Esophagus muscularis mucosa (tissue), 4 donors: ENCODE measurements at regions not wholly inside any gene's neighbourhood (a gene's known extent, or its start where the extent isn't known, plus 50 kb on each side); places are given as distances from the start of the nearest gene placed in this dataset.

ENCODE experiments used
- DNase-seq: peaks from one replicate; pipeline ENCODE4 v3.0.0-alpha.2; 2017; ENCODE audit errors: extremely low spot score
- H3K27ac ChIP-seq, 4 donors: fragments of 200-600 bp; sonication (generic); replicated peaks in 1 of 4; 1 replicate in 3 of 4; 2 replicates in 1 of 4; pipeline ENCODE4 v1.5.1; 2016 to 2019; ENCODE audit warnings: mild to moderate bottlenecking in 1 of 4
- H3K27me3 ChIP-seq, 4 donors: fragments of 200-600 bp; sonication (generic); one replicate each; pipeline versions ENCODE4 v1.5.1 to v1.6.0; 2016 to 2019
- H3K36me3 ChIP-seq, 4 donors: fragments of 200-600 bp; sonication (generic); one replicate each; pipeline ENCODE4 v1.5.1; 2016 to 2019
- H3K4me1 ChIP-seq, 4 donors: fragments of 200-600 bp; sonication (generic); one replicate each; pipeline ENCODE4 v1.5.1; 2016 to 2019
- H3K4me3 ChIP-seq, 4 donors: fragments of 200-600 bp; sonication (generic); 1 replicate in 2 of 4; 2 replicates in 2 of 4; pipeline ENCODE4 v1.5.1; 2016 to 2019; ENCODE audit warnings: mild to moderate bottlenecking in 4 of 4, moderate library complexity in 1 of 4
- H3K9me3 ChIP-seq, 4 donors: fragments of 200-600 bp; sonication (generic); 1 replicate in 3 of 4; 2 replicates in 1 of 4; pipeline ENCODE4 v1.5.1; 2016 to 2019
- CTCF ChIP-seq, 3 experiments: fragments of 200-600 bp in 2 of 3; fragments of 450-650 bp in 1 of 3; sonication (generic) in 2 of 3; IDR thresholded peaks; one replicate each; pipeline ENCODE4 v1.5.1; 2017 to 2019; ENCODE audit warnings: antibody characterized with exemption in 3 of 3, mild to moderate bottlenecking in 2 of 3, moderate library complexity in 1 of 3
- EP300 ChIP-seq: sonication (generic); formaldehyde crosslinking; IDR thresholded peaks from one replicate; pipeline ENCODE4 v1.6.1; 2017; ENCODE audit warnings: antibody characterized with exemption
- POLR2A ChIP-seq: fragments of 450-650 bp; IDR thresholded peaks from one replicate; pipeline ENCODE4 v1.6.1; 2017; ENCODE audit warnings: antibody characterized with exemption, moderate library complexity, mild to moderate bottlenecking, low read depth
- POLR2AphosphoS5 ChIP-seq, 2 donors: sonication (generic); formaldehyde crosslinking; IDR thresholded peaks; one replicate each; pipeline ENCODE4 v1.6.1; 2017; ENCODE audit warnings: antibody characterized with exemption in 2 of 2
- WGBS: methylation state at CpG from one replicate; pipeline ENCODE4 v1.1.5; 2018; 5-methylcytosine and 5-hydroxymethylcytosine counted together
- intact Hi-C: fragments of 100-400 bp; cut with DNase I; formaldehyde crosslinking; loops from one replicate; pipeline ENCODE4 v1.15.1; 2023

GRCh38 chr9:120136696-120137095, 443.3 kb downstream of the CDK5RAP2 start:
- intact Hi-C loops: no loop called here
- H3K36me3 ChIP-seq: no peaks in the 10 kb centered on the region
- TF ChIP-seq POLR2A (no peak), CTCF (IDR thresholded peaks at IDR 0.05) (no peak), EP300 (no peak), POLR2AphosphoS5 (IDR thresholded peaks at IDR 0.05) (no peak)
- no peak overlapping the region for H3K4me3 ChIP-seq
- DNase-seq: no peak
- no peak overlapping the region for H3K27ac ChIP-seq
- WGBS: 52% methylated on average over 1 of the region's 1 CpG
- H3K27me3 ChIP-seq: no peaks in the 10 kb centered on the region
- no peaks in the 10 kb centered on the region for H3K9me3 ChIP-seq
- H3K4me1 ChIP-seq: no peaks in the 10 kb centered on the region

GRCh38 chr9:120117081-120117480, 462.9 kb downstream of the CDK5RAP2 start:
- DNase-seq: no peak
- no peaks in the 10 kb centered on the region for H3K36me3 ChIP-seq
- H3K4me1 ChIP-seq: no peaks in the 10 kb centered on the region
- TF ChIP-seq CTCF (IDR thresholded peaks at IDR 0.05): no peak
- TF ChIP-seq POLR2AphosphoS5 (IDR thresholded peaks at IDR 0.05): no peak
- TF ChIP-seq EP300: no peak
- no peak for TF ChIP-seq POLR2A
- WGBS: 82% methylated on average over 2 of the region's 4 CpGs
- H3K9me3 ChIP-seq: peaks cover 0 to 3% (median 2%) of the 10 kb centered on the region in 4 donors
- no peaks in the 10 kb centered on the region for H3K27me3 ChIP-seq
- H3K4me3 ChIP-seq: no peak overlapping the region
- no peak overlapping the region for H3K27ac ChIP-seq
- intact Hi-C loops: no loop called here

DNA sequence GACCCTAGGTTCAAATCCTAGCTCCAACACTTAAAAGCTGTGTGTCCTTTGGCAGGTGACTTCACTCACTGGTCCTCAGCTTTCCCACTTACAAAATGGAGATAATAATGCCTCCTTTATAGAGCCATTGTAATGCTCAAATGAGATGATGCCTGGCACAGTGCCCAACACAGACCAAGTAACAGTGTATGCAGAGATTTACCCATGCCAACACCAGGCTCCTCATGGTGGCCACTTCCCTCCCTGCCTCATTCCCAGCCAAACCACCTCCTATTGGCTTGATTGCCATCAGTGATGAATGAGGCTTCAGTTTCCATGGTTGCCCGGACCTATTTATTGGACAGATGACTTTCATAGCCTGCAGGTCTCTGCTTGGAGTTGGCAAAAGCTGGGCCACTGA, 469.4 kb downstream of the CDK5RAP2 start:
- TF ChIP-seq CTCF (IDR thresholded peaks at IDR 0.05) (no peak), EP300 (no peak), POLR2A (no peak), POLR2AphosphoS5 (IDR thresholded peaks at IDR 0.05) (no peak)
- no peak overlapping the region for H3K27ac ChIP-seq
- no peaks in the 10 kb centered on the region for H3K9me3 ChIP-seq
- intact Hi-C loops: no loop called here
- peaks cover 0 to 6% (median 0%) of the 10 kb centered on the region in 4 donors for H3K27me3 ChIP-seq
- no peak for DNase-seq
- 100% methylated on average over 1 of the region's 1 CpG for WGBS
- H3K4me1 ChIP-seq: no peaks in the 10 kb centered on the region
- H3K4me3 ChIP-seq: no peak overlapping the region
- no peaks in the 10 kb centered on the region for H3K36me3 ChIP-seq

GRCh38 chr9:120109242-120109641, 470.7 kb downstream of the CDK5RAP2 start:
- intact Hi-C loops: no loop called here
- no peak for DNase-seq
- H3K36me3 ChIP-seq: no peaks in the 10 kb centered on the region
- WGBS: 48% methylated on average over 3 of the region's 3 CpGs
- H3K4me1 ChIP-seq: no peaks in the 10 kb centered on the region
- H3K9me3 ChIP-seq: no peaks in the 10 kb centered on the region
- no peak for TF ChIP-seq CTCF (IDR thresholded peaks at IDR 0.05)
- no peak for TF ChIP-seq EP300
- no peak for TF ChIP-seq POLR2A
- no peak for TF ChIP-seq POLR2AphosphoS5 (IDR thresholded peaks at IDR 0.05)
- H3K27me3 ChIP-seq: peaks cover 0 to 6% (median 0%) of the 10 kb centered on the region in 4 donors
- no peak overlapping the region for H3K4me3 ChIP-seq
- H3K27ac ChIP-seq: no peak overlapping the region

- no peaks in the 10 kb centered on the region for H3K36me3 ChIP-seq
- intact Hi-C loops: no loop called here
- no peak for DNase-seq
- no peak overlapping the region for H3K4me3 ChIP-seq
- peaks cover 0 to 6% (median 0%) of the 10 kb centered on the region in 4 donors for H3K27me3 ChIP-seq
- H3K4me1 ChIP-seq: no peaks in the 10 kb centered on the region
- WGBS: 76% methylated on average over 1 of the region's 1 CpG
- no peak for TF ChIP-seq POLR2A
- TF ChIP-seq CTCF (IDR thresholded peaks at IDR 0.05): no peak
- TF ChIP-seq EP300: no peak
- TF ChIP-seq POLR2AphosphoS5 (IDR thresholded peaks at IDR 0.05): no peak
- no peak overlapping the region for H3K27ac ChIP-seq
- no peaks in the 10 kb centered on the region for H3K9me3 ChIP-seq
These were observed 472.8 kb downstream of the CDK5RAP2 start for GRCh38 chr9:120107138-120107537.
